GM23338 (cell line): ENCODE measurements at regions not wholly inside any gene's neighbourhood (a gene's known extent, or its start where the extent isn't known, plus 50 kb on each side); places are given as distances from the start of the nearest gene placed in this dataset.

Experiments used
- ATAC-seq: fragments of 200-7000 bp; cut with Tn5 transposase; 3 replicates; pipeline ENCODE4 v1.9.1; 2020
- DNase-seq: peaks from one replicate; pipeline ENCODE4 v3.0.0-alpha.2; 2015; ENCODE audit warnings: low spot score
- H2AFZ ChIP-seq: fragments of 200-600 bp; sonication (generic); 2 replicates; pipeline ENCODE4 v1.8.0; 2016; ENCODE audit warnings: antibody characterized with exemption, mild to moderate bottlenecking, moderate library complexity
- H3F3A ChIP-seq: fragments of 200-600 bp; sonication (generic); replicated peaks from 2 replicates; pipeline ENCODE4 v1.8.0; 2017; ENCODE audit warnings: antibody characterized with exemption, mixed run types, low read depth
- H3K27ac ChIP-seq: fragments of 200-600 bp; sonication (generic); 2 replicates; pipeline ENCODE4 v1.6.1; 2016; ENCODE audit warnings: low read depth
- H3K27me3 ChIP-seq: fragments of 200-600 bp; sonication (generic); 2 replicates; pipeline ENCODE4 v1.8.0; 2016; ENCODE audit warnings: mild to moderate bottlenecking, mixed run types, moderate library complexity; ENCODE audit not compliant: insufficient read depth
- H3K36me3 ChIP-seq: fragments of 200-600 bp; sonication (generic); 2 replicates; pipeline ENCODE4 v1.8.0; 2016; ENCODE audit warnings: mild to moderate bottlenecking; ENCODE audit not compliant: insufficient read depth
- H3K4me1 ChIP-seq: fragments of 200-600 bp; sonication (generic); 2 replicates; pipeline ENCODE4 v1.8.0; 2016; ENCODE audit warnings: mild to moderate bottlenecking, moderate library complexity; ENCODE audit not compliant: insufficient read depth
- H3K4me2 ChIP-seq: fragments of 200-600 bp; sonication (generic); 2 replicates; pipeline ENCODE4 v1.7.1; 2017; ENCODE audit warnings: mixed run types
- H3K4me3 ChIP-seq: fragments of 200-600 bp; sonication (generic); 2 replicates; pipeline ENCODE4 v1.6.1; 2016; ENCODE audit warnings: mixed run types
- H3K79me2 ChIP-seq: fragments of 200-600 bp; sonication (generic); replicated peaks from 2 replicates; pipeline ENCODE4 v1.8.0; 2017; ENCODE audit warnings: mild to moderate bottlenecking; ENCODE audit not compliant: insufficient read depth
- H3K9me2 ChIP-seq: fragments of 200-600 bp; sonication (generic); 2 replicates; pipeline ENCODE4 v1.8.0; 2017; ENCODE audit not compliant: insufficient read depth
- H4K20me1 ChIP-seq: fragments of 200-600 bp; sonication (generic); replicated peaks from 2 replicates; pipeline ENCODE4 v1.8.0; 2017; ENCODE audit warnings: mild to moderate bottlenecking; ENCODE audit not compliant: insufficient read depth
- H3K27ac Mint-ChIP-seq: 2 replicates; pipeline ENCODE4 v1.8.0; 2020; ENCODE audit warnings: inconsistent platforms, mild to moderate bottlenecking, moderate library complexity, mixed read lengths
- H3K27me3 Mint-ChIP-seq: 3 replicates; pipeline ENCODE4 v1.8.0; 2022; ENCODE audit warnings: low read depth, mild to moderate bottlenecking, moderate library complexity, mixed read lengths, inconsistent platforms; ENCODE audit not compliant: insufficient read depth, poor library complexity
- H3K36me3 Mint-ChIP-seq: 3 replicates; pipeline ENCODE4 v1.8.0; 2021; ENCODE audit warnings: low read depth, mild to moderate bottlenecking, inconsistent platforms, moderate library complexity, mixed read lengths
- H3K4me1 Mint-ChIP-seq: 3 replicates; pipeline ENCODE4 v1.8.0; 2020; ENCODE audit warnings: mild to moderate bottlenecking, inconsistent platforms, mixed read lengths
- H3K4me3 Mint-ChIP-seq: 3 replicates; pipeline ENCODE4 v1.8.0; 2021; ENCODE audit warnings: moderate library complexity, mild to moderate bottlenecking, inconsistent platforms, mixed read lengths
- H3K9me3 Mint-ChIP-seq: 3 replicates; pipeline ENCODE4 v1.8.0; 2020; ENCODE audit warnings: moderate library complexity, mild to moderate bottlenecking, inconsistent platforms, mixed read lengths
- CREB1 ChIP-seq: fragments of 250-450 bp; sonication (Bioruptor Pico); IDR thresholded peaks from 2 replicates; pipeline ENCODE4 v1.5.0; 2020; ENCODE audit warnings: low read depth, mild to moderate bottlenecking, moderate library complexity
- CTCF ChIP-seq, 2 experiments: fragments of 200-600 bp in 1 of 2; sonication (generic) in 1 of 2; conservative IDR thresholded peaks; 2 replicates each; pipeline versions ENCODE4 v1.5.1 to v1.6.1; 2016 to 2017; ENCODE audit warnings: antibody characterized with exemption in 2 of 2, low read depth in 2 of 2, mild to moderate bottlenecking in 2 of 2, moderate library complexity in 1 of 2
- EZH2 ChIP-seq: fragments of 200-600 bp; sonication (generic); IDR thresholded peaks from one replicate; pipeline ENCODE4 v1.8.0; 2017; ENCODE audit warnings: antibody characterized with exemption, mild to moderate bottlenecking, low read depth; ENCODE audit not compliant: unreplicated experiment
- EZH2phosphoT487 ChIP-seq: fragments of 200-600 bp; sonication (generic); IDR thresholded peaks from one replicate; pipeline ENCODE4 v1.8.1; 2018; ENCODE audit warnings: antibody characterized with exemption; ENCODE audit not compliant: unreplicated experiment
- JUNB ChIP-seq: IDR thresholded peaks from one replicate; pipeline ENCODE4 v1.6.1; 2016; ENCODE audit warnings: antibody characterized with exemption; ENCODE audit not compliant: unreplicated experiment
- NANOG ChIP-seq: IDR thresholded peaks from 2 replicates; pipeline ENCODE4 v1.6.1; 2016; ENCODE audit warnings: antibody characterized with exemption, borderline replicate concordance
- POLR2AphosphoS5 ChIP-seq: IDR thresholded peaks from 2 replicates; pipeline ENCODE4 v1.6.1; 2016; ENCODE audit warnings: antibody characterized with exemption, low read depth
- REST ChIP-seq: IDR thresholded peaks from one replicate; pipeline ENCODE4 v1.6.1; 2018; ENCODE audit warnings: antibody characterized with exemption; ENCODE audit not compliant: unreplicated experiment
- STAT1 ChIP-seq: IDR thresholded peaks from one replicate; pipeline ENCODE4 v1.6.1; 2016; ENCODE audit warnings: antibody characterized with exemption; ENCODE audit not compliant: unreplicated experiment
- ZNF114 ChIP-seq: fragments of 250-450 bp; sonication (Bioruptor Pico); IDR thresholded peaks from 2 replicates; pipeline ENCODE4 v1.5.0; 2020; ENCODE audit warnings: mild to moderate bottlenecking, moderate library complexity
- ZNF331 ChIP-seq: fragments of 250-450 bp; sonication (Bioruptor Pico); IDR thresholded peaks from 2 replicates; pipeline ENCODE4 v1.5.0; 2020; ENCODE audit warnings: low read depth, mild to moderate bottlenecking, moderate library complexity
- TF ChIP-seq, protein P1 (sequence below): fragments of 250-450 bp; sonication (Bioruptor Pico); IDR thresholded peaks from 2 replicates; pipeline ENCODE4 v1.5.0; 2020; ENCODE audit warnings: mild to moderate bottlenecking, moderate library complexity

GRCh38 chr19:5219551-5220304, 120.9 kb downstream of the PTPRS start (continued):
- TF ChIP-seq CREB1 (CRISPR knock-in tag): no peak
- no peak for TF ChIP-seq NANOG

- Histone ChIP-seq H3K4me2 (no peak overlapping the region), H3K9me2 (no peaks in the 10 kb centered on the region), H2AFZ (no peak overlapping the region), H3K27me3 (no peaks in the 10 kb centered on the region), H3K36me3 (peaks cover 41% of the 10 kb centered on the region), H3K4me3 (no peak overlapping the region), H3K79me2 (no peaks in the 10 kb centered on the region), H3K27ac (no peak overlapping the region), H3F3A (no peaks in the 10 kb centered on the region), H4K20me1 (peaks cover 7% of the 10 kb centered on the region), H3K4me1 (no peaks in the 10 kb centered on the region)
- ATAC-seq: no peak
- Mint-ChIP-seq H3K36me3 (peaks cover 68% of the 10 kb centered on the region), H3K27me3 (peaks cover 11% of the 10 kb centered on the region), H3K27ac (no peak overlapping the region), H3K4me1 (no peaks in the 10 kb centered on the region), H3K4me3 (no peak overlapping the region), H3K9me3 (no peaks in the 10 kb centered on the region; the same call in 2 of the 3 replicates)
- no peak for DNase-seq
- no peak for TF ChIP-seq POLR2AphosphoS5
- TF ChIP-seq EZH2phosphoT487: no peak
- TF ChIP-seq CTCF (conservative IDR thresholded peaks at IDR 0.05; ENCODE audit: low read depth in 2 of 2): no peak
- no peak for TF ChIP-seq ZNF114 (CRISPR knock-in tag)
- TF ChIP-seq ZNF331 (CRISPR knock-in tag): no peak
- TF ChIP-seq EZH2: no peak
- no peak for TF ChIP-seq CREB1 (CRISPR knock-in tag)
- TF ChIP-seq NANOG: no peak
- TF ChIP-seq REST: no peak
- no peak for TF ChIP-seq JUNB
- TF ChIP-seq STAT1: no peak
- TF ChIP-seq, protein P1, sequence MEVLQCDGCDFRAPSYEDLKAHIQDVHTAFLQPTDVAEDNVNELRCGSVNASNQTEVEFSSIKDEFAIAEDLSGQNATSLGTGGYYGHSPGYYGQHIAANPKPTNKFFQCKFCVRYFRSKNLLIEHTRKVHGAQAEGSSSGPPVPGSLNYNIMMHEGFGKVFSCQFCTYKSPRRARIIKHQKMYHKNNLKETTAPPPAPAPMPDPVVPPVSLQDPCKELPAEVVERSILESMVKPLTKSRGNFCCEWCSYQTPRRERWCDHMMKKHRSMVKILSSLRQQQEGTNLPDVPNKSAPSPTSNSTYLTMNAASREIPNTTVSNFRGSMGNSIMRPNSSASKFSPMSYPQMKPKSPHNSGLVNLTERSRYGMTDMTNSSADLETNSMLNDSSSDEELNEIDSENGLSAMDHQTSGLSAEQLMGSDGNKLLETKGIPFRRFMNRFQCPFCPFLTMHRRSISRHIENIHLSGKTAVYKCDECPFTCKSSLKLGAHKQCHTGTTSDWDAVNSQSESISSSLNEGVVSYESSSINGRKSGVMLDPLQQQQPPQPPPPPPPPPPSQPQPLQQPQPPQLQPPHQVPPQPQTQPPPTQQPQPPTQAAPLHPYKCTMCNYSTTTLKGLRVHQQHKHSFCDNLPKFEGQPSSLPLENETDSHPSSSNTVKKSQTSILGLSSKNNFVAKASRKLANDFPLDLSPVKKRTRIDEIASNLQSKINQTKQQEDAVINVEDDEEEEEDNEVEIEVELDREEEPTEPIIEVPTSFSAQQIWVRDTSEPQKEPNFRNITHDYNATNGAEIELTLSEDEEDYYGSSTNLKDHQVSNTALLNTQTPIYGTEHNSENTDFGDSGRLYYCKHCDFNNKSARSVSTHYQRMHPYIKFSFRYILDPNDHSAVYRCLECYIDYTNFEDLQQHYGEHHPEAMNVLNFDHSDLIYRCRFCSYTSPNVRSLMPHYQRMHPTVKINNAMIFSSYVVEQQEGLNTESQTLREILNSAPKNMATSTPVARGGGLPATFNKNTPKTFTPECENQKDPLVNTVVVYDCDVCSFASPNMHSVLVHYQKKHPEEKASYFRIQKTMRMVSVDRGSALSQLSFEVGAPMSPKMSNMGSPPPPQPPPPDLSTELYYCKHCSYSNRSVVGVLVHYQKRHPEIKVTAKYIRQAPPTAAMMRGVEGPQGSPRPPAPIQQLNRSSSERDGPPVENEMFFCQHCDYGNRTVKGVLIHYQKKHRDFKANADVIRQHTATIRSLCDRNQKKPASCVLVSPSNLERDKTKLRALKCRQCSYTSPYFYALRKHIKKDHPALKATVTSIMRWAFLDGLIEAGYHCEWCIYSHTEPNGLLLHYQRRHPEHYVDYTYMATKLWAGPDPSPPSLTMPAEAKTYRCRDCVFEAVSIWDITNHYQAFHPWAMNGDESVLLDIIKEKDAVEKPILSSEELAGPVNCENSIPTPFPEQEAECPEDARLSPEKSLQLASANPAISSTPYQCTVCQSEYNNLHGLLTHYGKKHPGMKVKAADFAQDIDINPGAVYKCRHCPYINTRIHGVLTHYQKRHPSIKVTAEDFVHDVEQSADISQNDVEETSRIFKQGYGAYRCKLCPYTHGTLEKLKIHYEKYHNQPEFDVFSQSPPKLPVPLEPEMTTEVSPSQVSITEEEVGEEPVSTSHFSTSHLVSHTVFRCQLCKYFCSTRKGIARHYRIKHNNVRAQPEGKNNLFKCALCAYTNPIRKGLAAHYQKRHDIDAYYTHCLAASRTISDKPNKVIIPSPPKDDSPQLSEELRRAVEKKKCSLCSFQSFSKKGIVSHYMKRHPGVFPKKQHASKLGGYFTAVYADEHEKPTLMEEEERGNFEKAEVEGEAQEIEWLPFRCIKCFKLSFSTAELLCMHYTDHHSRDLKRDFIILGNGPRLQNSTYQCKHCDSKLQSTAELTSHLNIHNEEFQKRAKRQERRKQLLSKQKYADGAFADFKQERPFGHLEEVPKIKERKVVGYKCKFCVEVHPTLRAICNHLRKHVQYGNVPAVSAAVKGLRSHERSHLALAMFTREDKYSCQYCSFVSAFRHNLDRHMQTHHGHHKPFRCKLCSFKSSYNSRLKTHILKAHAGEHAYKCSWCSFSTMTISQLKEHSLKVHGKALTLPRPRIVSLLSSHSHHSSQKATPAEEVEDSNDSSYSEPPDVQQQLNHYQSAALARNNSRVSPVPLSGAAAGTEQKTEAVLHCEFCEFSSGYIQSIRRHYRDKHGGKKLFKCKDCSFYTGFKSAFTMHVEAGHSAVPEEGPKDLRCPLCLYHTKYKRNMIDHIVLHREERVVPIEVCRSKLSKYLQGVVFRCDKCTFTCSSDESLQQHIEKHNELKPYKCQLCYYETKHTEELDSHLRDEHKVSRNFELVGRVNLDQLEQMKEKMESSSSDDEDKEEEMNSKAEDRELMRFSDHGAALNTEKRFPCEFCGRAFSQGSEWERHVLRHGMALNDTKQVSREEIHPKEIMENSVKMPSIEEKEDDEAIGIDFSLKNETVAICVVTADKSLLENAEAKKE (CRISPR knock-in tag): no peak
Observed at GRCh38 chr19:5218963-5219530, 121.6 kb downstream of the PTPRS start.
